HG03135 (cell line): ENCODE measurements at regions not wholly inside any gene's neighbourhood (a gene's known extent, or its start where the extent isn't known, plus 50 kb on each side); places are given as distances from the start of the nearest gene placed in this dataset.

Source experiments
- ATAC-seq: cut with Tn5 transposase; IDR thresholded peaks from one replicate; pipeline ENCODE4 v1.9.1; 2021; ENCODE audit warnings: mild to moderate bottlenecking, moderate library complexity; ENCODE audit not compliant: unreplicated experiment

- ATAC-seq = no peak
These were observed 216.0 kb downstream of the PMP22 start for GRCh38 chr17:15048933-15049794.

GRCh38 chr17:15048381-15048780 lies 216.7 kb downstream of the PMP22 start:
- no peak for ATAC-seq

DNA sequence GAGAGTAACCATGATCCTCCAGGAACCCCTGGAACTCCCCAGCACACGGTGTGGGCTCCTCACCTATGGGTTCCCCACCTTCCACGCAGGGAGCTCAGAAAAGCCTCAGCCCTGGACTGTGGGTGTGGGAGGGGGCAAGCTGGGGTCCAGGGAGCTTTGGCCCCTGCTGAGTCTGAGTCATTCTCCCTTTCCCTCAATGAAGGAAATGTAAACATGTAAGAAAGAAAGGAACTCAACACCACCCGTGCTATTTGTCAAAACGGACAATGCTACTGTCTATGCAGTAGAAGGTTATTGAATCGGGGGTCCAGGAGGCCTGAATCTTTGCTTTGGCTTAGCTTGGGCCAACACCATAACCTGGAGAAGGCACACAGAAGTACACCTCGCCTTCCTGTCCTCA lies 222.8 kb downstream of the PMP22 start:
- no peak for ATAC-seq

GRCh38 chr17:15039366-15039765 lies 225.8 kb downstream of the PMP22 start:
- ATAC-seq = no peak

GRCh38 chr17:15038656-15039055 lies 226.5 kb downstream of the PMP22 start:
- no peak for ATAC-seq

GRCh38 chr17:15036238-15036637 lies 228.9 kb downstream of the PMP22 start:
- no peak for ATAC-seq

- ATAC-seq = no peak
These were observed 233.2 kb downstream of the PMP22 start for GRCh38 chr17:15031975-15032374.

- ATAC-seq = no peak
These were observed 235.7 kb downstream of the PMP22 start for GRCh38 chr17:15029469-15029868.

DNA sequence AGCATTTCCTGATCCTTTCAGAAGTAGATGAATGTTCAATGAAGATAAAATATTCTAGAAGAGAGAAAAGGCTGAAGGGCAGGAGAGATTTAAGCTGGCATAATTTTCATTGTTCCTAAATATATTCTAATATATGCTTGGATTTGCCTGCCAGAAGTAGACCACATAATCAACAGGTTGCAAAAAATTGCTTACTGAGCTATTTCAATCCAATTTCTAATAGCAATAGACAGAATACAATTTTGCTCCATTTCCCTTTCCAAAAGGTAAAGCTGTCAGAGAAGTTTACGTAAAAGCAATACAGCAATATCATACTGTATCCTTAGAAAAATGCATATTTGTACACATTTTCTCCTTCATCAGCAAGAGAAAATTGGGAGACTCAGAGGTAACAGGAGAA lies 237.3 kb downstream of the PMP22 start:
- ATAC-seq = no peak

- no peak for ATAC-seq
These were observed 239.0 kb downstream of the PMP22 start for GRCh38 chr17:15026088-15026487.

- ATAC-seq = no peak
These were observed 241.4 kb downstream of the PMP22 start for GRCh38 chr17:15023589-15024336.

GRCh38 chr17:15019158-15019557 lies 246.0 kb downstream of the PMP22 start:
- ATAC-seq = no peak

DNA sequence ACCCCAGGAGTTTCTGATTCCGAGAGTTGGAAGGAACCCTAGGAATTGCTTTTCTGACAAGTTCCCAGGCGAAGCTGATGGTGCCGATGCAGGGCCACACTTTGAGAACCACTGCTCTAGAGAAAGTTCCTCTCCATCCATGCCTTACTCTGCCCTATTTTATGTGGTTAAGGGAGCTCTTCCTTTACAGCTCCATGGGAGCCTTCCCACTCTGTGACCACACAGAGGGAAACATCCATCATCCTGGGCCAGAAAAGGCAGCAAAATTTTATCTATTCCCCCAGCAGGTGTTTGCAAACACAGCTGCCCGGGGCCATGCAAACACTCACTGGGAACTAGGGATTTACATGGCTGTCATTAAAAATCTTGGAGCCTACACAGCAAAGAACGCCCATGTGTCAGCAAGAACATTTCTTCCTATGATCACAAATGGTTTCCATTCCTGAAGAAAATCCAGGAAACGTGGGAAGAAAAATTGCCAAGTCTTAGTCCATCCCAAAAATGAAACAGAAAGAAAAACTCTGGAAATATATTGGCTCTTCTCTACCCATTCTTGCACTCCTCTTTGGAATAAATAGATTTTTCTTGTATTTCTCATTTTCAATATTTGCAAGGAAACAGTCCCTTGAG lies 252.7 kb downstream of the PMP22 start:
- ATAC-seq = no peak

GRCh38 chr17:15009087-15009486 lies 256.0 kb downstream of the PMP22 start:
- ATAC-seq = no peak

DNA sequence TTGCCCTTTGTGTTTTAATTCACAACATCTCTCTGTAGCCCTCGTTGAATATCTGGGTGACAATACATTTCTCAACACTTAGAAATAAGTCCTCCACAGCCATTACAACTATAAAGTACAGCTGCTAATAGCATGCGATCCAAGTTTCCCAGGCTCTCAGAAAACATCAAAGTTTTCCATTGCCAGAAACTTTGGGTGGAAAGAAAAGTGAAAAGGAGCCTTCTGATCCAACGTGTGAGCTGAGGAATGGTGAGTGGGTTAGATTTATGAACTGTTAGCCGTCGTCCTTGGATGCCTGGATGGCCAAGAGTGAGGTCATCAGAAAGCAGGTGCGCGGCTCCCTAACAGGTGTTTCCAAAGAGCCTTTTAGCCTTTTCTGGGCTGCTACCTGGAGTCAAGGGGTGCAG lies 258.0 kb downstream of the PMP22 start:
- no peak for ATAC-seq

DNA sequence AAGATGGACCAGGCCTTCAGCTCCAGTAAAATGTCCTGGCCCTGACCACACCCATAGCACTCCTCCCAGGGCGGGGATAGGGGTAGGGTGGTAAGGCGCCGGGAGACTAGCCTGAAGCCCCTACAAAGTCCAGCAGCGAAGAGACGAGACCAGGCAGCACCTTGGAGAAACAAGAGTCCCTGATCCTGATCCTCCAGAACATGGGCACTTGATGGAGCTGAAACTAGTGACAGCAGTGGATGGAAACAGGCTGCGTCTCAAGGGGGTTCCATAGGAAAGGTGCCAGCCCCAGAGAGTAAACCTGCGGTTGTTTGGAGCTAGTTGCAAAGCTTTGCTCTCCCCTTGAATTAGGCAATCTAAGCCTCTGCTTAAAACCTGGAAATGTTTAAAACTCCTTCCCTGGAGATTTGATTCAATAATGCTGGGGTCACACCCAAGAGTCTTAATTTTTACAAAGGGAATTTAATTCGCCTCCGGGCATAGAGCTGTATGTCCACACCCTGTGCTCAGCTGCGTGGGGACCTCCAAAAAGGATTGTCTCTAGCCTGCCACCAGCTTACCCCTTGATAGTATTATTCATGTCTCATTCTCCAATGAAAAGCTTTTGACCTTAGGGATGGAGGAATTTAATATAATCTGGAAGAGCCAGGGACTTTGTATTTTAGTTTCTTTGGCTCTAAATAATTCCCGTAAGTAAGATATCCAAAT lies 258.6 kb downstream of the PMP22 start:
- no peak for ATAC-seq

- ATAC-seq = no peak
These were observed 264.5 kb downstream of the PMP22 start for GRCh38 chr17:15000661-15001060.

DNA sequence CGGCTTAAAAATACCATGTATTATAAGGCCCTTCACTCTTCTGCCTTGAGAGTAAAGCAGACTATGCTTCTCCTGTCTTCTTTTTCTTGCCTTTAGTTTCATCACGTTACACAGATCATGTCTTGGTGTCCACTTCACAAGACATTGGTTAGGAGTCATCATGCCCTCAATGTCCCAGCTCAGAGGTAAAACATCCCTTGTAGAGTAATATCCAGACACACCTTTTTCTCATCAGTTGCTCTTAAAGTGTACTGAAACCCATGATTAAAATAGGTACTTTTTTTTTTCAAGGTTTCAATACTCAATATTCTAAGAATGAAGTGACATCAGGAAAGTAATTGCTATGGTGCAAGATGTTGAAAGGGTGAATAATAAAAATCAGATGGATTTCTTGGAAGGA lies 267.8 kb downstream of the PMP22 start:
- ATAC-seq = no peak

DNA sequence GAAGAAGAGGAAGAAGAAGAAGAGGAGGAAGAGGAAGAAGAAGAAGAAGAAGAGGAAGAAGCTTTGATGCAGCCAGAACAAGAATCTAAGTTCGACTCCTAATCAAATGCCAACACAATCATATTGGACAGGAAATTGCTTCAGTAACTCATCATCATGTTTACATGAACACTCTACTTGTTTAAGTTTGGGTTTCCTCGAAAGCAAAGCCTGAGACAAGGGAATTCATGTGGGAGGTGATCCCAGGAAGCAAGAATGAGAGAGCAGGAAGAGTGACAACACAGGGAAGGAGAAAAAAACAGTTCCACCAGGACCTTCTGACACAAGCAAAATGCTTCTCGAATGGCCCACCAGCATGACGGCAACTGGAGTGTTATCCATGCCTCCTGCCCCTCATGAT lies 279.0 kb downstream of the PMP22 start:
- ATAC-seq = no peak

DNA sequence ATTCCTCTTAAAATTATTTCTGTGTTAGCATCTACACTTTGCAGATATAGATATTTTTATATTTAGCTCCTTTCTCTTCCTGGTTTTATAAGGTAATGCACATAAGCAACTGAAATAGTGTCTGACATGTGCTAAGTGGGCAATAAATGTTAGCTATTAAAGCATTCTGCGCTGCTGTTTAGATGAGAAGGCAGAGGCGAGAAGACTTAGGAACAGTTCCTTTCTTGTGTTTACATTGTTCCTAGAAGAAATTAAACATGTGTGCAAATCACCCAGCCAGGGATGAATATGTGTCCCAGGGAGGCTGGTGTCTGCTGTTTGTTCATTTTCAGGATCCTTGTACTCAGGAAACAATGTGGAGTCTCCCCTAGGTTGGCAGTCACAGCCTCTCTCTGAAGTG lies 292.3 kb downstream of the PMP22 start:
- no peak for ATAC-seq

- ATAC-seq = no peak
These were observed 294.1 kb downstream of the PMP22 start for GRCh38 chr17:14971054-14971453.
